Medulla oblongata (tissue), 1 donor: ENCODE measurements at regions not wholly inside any gene's neighbourhood (a gene's known extent, or its start where the extent isn't known, plus 50 kb on each side); places are given as distances from the start of the nearest gene placed in this dataset.
"Not testable (repeated sequence)": the region's sequence is repeated elsewhere in the genome, so short reads cannot be mapped to it uniquely, and the experiment has no call there.

Experiments used
- DNase-seq: peaks from one replicate; pipeline ENCODE4 v3.0.0-alpha.2; 2015; ENCODE audit errors: extremely low spot score

GRCh38 chr4:3865986-3866812 is 100.0 kb downstream of the ADRA2C start:
- no peak for DNase-seq

DNA sequence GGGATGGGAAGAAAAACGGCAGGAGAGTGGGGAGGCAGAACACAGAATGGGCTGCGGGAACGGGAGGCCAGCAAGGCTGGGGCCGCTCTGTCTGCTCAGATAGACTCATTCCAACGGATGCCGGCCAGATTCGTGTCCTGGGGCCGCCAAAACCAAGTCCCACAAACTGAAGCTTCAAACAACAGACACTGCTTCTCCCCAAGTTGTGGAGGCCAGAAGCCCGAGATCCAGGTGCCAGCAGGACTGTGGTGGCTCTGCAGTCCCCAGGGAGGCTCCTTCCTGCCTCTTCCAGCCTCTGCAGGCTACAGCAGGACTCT is 100.6 kb downstream of the ADRA2C start:
- no peak for DNase-seq

GRCh38 chr4:3867403-3868100 is 101.4 kb downstream of the ADRA2C start:
- DNase-seq, result no peak

- no peak for DNase-seq
Measured at GRCh38 chr4:3868211-3869173, 102.3 kb downstream of the ADRA2C start.

DNA sequence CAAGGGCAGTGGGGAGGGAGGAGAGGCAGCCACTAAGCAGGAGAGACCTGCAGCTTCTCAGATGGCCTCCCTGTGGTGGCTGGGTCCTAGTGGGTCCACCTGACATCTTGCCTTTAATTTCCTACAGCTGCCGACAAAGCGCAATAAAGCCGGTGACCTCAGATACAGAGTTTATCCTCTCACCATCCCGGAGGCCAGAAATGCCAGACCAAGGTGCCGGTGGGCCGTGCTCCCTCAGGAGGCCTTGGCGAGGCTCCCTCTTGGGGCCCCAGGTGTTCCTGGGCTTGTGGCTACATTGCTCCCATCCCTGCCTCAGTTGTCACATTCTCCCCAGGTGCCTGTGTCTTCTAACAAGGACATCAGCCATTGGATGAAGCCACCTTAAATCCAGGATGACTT is 103.0 kb downstream of the ADRA2C start:
- DNase-seq, result no peak

- no peak for DNase-seq
Measured at GRCh38 chr4:3869661-3870566, 103.7 kb downstream of the ADRA2C start.

GRCh38 chr4:3870567-3870962 is 104.4 kb downstream of the ADRA2C start:
- DNase-seq, result no peak

DNA sequence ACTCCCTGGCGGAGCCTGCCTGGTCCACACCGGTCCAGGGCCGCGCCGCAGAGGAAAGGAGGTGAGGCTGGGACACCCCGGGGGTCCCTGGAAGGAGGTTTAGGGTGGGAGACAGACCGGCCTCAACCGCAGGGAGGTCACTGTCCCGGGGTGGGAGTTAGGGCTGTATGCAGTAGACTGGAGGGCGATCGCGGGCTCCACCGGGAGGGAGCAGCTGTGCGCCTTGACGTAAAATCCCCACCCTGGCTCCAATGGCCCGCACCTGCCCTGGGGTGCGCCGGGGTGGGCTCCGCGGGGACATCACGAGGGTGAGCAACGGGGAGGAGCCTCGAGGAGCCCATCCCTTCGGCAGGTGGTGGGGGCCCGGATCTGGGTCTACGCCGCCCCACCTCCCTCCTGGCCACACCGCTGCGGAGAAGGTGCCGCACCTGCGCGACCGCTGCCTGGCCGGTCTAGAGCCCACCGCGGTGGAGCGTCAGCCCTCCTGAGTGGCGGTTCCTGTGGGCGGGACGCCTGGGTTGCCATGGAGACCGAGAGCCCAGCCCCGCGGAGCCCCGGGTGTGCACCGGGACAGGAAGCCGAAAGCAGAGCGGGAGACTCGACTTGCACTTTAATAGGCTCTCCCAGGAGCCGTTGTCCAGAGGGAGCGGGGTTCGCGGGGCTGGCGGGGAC is 105.1 kb downstream of the ADRA2C start:
- DNase-seq, result no peak

- DNase-seq, result no peak
Measured at GRCh38 chr4:3871881-3872833, 106.0 kb downstream of the ADRA2C start.

- no peak for DNase-seq
Measured at GRCh38 chr4:3872834-3873313, 106.7 kb downstream of the ADRA2C start.

DNA sequence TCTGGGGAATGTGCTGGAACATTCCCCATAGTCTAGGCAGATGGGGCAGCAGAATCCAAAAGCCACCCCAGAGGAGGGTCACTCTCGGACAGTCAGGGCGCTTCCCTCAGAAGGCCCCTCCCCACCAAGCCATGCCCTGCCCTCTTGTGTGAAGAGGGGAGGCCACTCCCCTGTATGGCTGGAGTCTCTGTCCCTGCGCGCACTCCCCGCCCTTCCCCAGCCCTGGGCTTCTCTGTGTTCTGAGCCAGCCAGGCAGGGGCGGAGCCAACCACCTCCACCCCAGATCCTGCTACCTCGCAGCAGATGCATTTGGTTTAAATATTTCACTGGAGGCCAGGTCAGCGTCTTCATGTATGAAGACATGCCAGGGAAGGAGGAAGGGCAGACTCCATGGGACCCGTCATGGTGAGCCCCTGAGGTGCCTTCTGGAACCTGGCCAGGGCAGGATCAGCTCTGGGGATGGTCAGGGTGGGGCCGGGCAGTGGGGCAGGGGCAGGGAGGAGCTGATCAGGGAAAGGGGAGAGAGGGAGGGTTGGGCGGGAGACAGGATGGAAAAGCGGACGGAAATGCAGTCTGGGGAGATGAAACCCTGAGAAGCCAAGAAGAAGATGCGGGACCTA is 107.3 kb downstream of the ADRA2C start:
- no peak for DNase-seq

DNA sequence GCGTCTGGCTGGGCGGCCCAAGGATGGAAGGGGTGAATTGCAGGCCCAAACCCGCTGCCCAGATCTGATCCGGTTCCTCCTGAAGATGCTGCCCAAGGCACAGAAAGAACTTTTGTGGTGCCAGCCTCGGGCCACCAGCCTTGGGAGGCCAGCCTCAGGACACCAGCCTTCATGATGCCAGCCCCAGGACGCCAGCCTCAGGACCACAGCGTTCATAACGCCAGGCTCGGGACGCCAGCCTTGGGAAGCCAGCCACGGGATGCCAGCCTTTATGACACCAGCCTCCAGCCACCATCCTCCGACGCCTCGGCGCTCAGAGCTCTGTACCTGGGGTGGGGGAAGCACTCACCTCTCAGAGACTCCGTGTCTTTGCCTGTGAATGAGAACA is 107.8 kb downstream of the ADRA2C start:
- no peak for DNase-seq

DNA sequence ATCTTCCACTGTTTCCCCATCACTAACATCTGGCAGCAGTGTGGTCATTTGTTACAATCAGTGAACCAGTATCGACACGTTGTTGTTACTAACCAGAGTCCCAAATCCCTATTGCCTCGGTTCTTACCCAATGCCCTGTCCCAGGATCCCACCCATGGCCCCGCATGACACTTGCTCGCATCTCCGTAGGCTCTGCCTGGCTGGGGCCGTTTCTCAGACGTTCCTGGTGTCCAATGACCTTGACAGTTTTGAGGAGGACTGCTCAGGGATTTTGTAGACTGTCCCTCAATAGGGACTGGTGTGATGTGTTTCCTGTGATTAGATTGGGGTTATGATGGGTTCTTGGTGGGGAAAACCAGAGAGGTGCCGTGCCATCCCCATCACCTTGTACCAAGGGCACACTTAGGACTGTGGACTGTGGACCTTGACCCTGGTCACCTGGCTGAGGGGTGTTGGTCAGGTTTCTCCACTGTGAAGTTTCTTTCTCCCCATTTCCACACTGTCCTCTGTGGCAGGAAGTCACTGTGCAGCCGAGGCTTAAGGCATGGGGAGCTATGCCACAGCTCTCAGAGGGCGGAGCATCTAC is 108.4 kb downstream of the ADRA2C start:
- DNase-seq, result no peak

DNA sequence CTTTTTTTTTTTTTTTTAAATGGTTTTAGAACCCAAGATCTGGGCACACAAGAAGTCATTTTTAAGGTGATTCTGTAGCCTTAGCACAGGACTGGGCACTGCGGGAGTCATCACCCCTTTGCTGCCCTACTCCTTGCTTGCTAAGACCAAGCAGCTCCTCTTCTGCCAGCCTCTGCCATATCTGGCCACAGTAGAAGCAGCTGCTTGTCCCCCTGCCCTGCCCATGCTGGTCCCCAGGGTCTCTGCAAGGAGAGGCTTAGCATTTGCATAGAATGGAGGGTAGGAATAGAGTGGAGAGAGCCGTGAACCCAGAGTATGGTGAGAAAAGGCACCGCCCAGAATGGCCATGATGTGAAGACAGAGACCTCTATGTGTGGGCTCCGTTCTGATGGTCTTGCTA is 109.3 kb downstream of the ADRA2C start:
- DNase-seq, result no peak

DNA sequence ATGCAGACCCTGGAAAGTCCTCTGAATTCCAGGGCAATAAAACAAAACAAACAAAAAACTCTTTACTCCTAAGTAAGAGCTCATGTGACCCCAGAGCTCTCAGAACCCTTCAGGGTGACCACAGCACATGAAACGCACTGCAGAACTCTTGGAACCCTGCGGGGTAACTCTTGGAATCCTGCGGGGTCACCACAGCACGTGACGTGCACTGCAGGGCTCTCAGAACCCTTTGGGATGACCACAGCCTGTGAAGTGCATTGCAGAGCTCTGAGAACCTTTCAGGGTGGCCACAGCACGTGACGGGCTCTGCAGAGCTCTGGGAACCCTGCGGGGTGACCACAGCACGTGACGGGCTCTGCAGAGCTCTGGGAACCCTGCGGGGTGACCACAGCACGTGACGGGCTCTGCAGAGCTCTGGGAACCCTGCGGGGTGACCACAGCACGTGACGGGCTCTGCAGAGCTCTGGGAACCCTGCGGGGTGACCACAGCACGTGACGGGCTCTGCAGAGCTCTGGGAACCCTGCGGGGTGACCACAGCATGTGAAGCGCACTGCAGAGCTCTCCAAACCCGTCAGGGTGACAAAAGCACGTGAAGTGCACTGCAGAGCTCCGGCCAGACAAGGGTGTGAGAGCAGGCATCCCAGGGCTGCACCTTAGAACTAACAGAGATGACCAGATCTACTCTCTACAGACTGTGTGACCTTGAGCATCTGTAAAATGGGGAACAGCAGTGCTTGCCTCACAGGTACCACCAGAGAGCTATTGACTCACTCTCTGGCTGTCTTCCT is 110.1 kb downstream of the ADRA2C start:
- DNase-seq, result not testable (repeated sequence)

GRCh38 chr4:3877236-3877635 is 111.1 kb downstream of the ADRA2C start:
- no peak for DNase-seq

DNA sequence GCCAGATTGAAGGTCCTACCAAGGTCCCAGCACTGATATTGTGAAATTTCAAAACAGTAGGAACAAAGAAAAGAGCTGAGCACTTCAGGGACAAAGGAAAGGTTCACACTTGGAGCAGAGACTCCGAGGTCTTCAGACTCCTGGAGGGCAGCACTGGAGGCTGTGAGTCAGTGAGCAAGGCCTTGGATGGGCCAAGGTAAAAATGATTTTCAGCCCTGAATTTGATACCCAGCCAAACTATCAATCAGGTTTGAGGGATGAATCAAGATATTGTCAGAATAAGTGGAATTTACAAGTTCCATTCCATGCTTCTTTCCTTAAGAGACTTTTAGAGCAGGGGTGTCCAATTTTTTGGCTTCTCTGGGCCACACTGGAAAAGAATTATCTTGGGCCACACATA is 111.7 kb downstream of the ADRA2C start:
- no peak for DNase-seq

DNA sequence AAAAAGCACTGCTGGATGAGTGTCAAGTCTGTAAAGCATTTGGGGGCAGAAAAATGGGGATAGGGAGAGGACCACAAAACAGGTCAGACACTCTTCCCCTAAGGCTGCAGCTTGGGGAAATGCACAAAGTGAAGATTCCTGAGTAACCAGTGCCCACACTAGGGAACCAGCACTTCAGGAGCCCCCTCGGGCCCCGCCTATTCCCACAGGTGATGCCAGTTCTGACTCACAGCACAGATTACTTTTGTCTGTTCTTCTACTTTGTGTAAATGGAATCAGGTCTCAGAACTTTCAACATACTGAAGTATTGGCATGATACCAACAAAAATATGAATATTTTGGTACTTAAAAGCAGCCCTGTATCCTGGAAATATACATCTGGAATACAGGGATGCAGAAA is 112.5 kb downstream of the ADRA2C start:
- DNase-seq, result no peak
